HG02884 (cell line): ENCODE measurements at regions not wholly inside any gene's neighbourhood (a gene's known extent, or its start where the extent isn't known, plus 50 kb on each side); places are given as distances from the start of the nearest gene placed in this dataset.
A peak's percentile ranks its signal among the peaks of the same experiment; 100 is the strongest.

ENCODE experiments used
- ATAC-seq: cut with Tn5 transposase; IDR thresholded peaks from one replicate; pipeline ENCODE4 v1.9.1; 2021; ENCODE audit warnings: mild to moderate bottlenecking, moderate library complexity; ENCODE audit not compliant: unreplicated experiment

DNA sequence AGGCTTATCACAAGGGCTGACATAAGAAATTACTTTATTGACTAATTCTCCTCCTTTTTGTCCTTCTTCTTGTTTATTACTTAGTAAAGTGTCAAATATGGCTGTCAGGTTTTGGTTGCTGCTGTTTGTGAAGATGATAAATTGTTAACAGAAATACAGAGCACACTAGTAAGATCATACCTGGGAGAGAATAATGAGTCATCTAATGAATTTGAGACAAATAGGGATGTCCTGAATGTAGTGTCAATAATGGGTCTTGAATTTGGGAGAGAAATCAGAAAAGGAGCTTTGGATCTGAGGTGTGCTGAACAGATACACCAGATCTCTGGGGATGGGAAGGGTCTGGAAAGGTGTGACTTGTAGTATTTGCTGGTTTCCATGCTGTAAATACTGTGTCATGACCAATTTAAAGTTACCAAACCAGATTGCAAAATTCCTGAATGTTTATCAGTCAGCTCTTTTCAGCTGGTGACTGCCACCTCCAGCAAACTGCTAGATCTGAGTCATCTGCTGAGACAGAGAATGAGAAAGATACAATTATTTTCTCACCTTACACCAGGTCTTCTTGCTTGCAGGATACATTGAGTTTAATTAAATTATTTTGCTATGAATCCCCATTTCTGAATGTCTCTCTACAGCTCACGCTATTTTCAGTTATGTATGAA is 76.7 kb upstream of the SATB1 start:
- no peak for ATAC-seq

DNA sequence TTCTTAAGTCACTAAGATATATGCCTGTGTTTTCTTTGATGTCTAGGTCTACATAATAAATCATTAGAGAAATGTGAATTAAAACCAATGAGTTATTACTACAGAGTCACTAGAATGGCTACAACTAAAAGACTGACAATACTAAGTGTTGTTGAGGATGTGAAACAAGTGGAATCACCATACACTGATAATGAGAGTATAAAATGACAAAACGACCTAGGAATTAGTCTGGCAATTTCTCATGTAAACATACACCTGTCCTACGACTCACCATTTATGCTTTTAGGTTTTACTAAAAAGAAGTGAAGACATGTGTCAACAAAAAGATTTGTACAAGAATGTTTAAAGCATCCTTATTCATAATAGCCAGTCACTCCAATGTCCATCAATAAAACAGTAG is 75.2 kb upstream of the SATB1 start:
- no peak for ATAC-seq

DNA sequence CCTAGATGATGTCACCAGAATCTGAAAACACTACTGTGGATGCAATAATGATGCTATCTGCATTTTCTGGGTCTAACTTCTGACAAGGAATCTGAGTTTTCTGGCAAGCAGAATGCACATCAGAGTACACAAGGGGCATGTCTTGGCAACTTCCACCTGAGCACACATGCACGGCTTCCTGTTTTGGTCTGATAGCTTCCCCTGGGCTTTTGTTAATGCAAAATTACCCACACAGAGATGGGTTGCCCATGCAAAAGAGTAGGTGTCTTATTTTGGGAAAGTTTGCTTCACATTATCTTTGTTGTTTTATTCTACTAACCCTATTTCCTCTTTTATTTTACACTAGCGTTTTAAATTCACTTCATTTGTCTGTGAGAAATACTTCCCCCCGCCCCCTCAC is 74.2 kb upstream of the SATB1 start:
- peak; percentile 71 for ATAC-seq

DNA sequence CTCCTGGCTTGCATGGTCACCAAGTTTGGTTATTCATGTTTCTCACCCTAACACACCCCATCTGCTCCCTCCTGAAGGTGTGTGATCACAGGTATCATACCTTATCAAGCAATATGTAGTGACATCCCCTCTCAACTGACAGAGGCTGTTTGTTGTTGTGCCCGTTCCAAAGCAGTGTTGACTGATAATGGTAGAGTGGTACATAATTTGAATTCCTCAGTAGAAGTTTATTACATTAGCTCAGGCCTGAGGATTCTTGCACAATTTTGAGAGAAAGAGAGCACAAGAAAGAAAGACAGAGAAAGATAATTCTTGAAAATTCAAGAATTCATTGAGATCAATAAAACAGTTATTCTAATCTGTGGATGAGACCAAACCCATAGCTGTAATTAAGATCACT is 69.1 kb upstream of the SATB1 start:
- ATAC-seq = no peak

DNA sequence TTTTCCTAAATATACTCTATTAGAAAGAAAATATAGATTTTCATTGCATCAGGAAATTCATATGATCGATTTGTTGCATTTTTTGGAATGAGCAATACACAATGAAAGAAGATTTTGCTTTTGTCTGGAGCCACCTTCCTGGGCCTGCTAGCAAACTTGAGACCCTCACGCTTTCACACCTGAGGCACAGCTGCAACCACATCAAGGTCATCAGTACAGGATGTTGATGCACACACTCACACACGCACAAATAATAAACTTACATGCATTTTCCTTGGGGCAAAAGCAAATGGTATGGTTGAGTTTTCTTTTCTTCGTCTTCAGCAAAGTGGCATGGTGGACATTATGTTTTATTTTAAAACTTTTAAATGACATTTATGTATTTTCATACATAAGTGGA is 64.8 kb upstream of the SATB1 start:
- ATAC-seq = no peak

DNA sequence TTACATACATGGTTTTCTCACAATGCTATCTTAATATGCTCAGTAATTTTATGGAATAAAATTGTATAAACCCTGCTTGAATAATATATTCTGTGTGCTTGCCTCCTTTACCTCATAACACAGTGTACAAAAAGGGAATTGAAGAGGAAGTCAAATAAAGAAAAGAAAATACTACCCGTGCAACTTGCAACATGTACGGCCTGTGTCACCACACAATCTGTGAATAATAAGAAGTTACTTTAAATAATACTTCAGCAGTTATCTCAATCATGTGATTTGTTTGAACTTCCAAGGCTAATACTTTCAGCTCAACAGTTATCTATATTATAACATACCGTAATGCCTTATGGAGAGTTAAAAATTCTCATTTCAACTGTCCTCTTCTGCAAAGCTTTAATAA is 58.1 kb upstream of the SATB1 start:
- ATAC-seq = no peak

DNA sequence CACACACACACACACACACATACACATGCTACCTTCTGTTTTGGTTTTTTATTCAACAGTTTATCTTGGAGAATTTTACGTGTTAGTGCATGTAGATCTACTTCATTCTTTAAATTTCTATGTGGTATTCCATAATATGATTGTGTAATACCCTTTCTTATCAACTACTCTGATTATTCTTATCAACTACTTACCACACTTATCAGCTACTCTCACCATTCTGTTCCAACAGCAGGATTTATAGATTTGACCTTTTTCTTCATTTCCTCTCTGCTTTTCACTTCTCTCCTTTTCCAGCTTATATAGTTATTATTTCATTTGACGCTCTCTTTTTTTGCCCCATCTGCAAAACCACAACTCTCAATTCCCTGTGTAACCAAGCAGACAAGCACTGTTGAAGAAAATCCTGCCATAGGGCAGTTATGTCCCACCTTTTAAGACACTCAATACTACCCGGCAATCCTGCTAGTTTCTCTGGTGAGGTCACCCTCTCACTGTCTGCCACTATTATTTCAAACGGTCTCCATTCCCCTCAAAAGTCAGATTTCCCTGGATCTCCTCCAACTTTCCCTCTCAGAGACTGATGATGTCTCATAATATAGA is 56.9 kb upstream of the SATB1 start:
- ATAC-seq = no peak

DNA sequence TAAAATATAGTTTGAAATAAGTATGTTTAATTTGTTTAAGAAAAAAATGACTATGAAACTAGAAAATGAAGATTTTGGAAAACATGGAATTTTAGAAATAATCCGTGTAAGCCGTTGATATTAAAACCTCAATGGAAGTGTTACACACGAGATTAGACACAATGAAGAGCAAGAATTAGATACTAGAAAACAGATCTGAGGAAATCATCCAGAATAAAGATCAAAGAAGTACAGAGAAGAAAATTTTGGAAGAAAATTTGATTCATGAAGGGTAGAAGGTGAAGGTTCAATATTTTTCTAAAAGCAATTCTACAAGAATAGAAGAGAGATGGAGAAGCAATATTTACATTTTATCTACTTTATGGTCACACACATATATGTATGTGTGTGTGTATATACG is 52.5 kb upstream of the SATB1 start:
- no peak for ATAC-seq
